ENCODE measurements at regions not wholly inside any gene's neighbourhood (a gene's known extent, or its start where the extent isn't known, plus 50 kb on each side); places are given as distances from the start of the nearest gene placed in this dataset.

GRCh38 chr2:156110890-156111289, 221.6 kb downstream of the NR4A2 start:
- no peaks in the 10 kb centered on the region for H3K9me2 ChIP-seq (ENCODE audit: insufficient read depth)
- DNase-seq (ENCODE audit: low spot score) (peak; percentile 70), ATAC-seq (peak; percentile 91)
- no peak overlapping the region for H3K4me2 ChIP-seq
- no peaks in the 10 kb centered on the region for H3F3A ChIP-seq (replicated peaks; ENCODE audit: low read depth)
- H3K4me3 ChIP-seq, result no peak overlapping the region
- H3K27me3 ChIP-seq (ENCODE audit: insufficient read depth), result no peaks in the 10 kb centered on the region
- no peaks in the 10 kb centered on the region for H3K36me3 ChIP-seq (ENCODE audit: insufficient read depth)
- TF ChIP-seq CTCF (conservative IDR thresholded peaks at IDR 0.05; ENCODE audit: low read depth in 2 of 2), result peak; percentile 59 to 68
- no peak for TF ChIP-seq REST (IDR thresholded peaks at IDR 0.05; ENCODE audit: unreplicated experiment)
- H3K79me2 ChIP-seq (replicated peaks; ENCODE audit: insufficient read depth), result no peaks in the 10 kb centered on the region
- no peaks in the 10 kb centered on the region for H4K20me1 ChIP-seq (replicated peaks; ENCODE audit: insufficient read depth)
- Mint-ChIP-seq H3K27me3 (ENCODE audit: insufficient read depth, low read depth, poor library complexity) (no peaks in the 10 kb centered on the region), H3K27ac (no peak overlapping the region), H3K4me3 (no peak overlapping the region), H3K36me3 (ENCODE audit: low read depth) (no peaks in the 10 kb centered on the region), H3K9me3 (no peaks in the 10 kb centered on the region), H3K4me1 (no peaks in the 10 kb centered on the region)
- H2AFZ ChIP-seq, result no peak overlapping the region
- H3K27ac ChIP-seq (ENCODE audit: low read depth), result no peak overlapping the region
- no peaks in the 10 kb centered on the region for H3K4me1 ChIP-seq (ENCODE audit: insufficient read depth)

- H3K79me2 ChIP-seq (replicated peaks; ENCODE audit: insufficient read depth), result no peaks in the 10 kb centered on the region
- Mint-ChIP-seq H3K36me3 (ENCODE audit: low read depth) (no peaks in the 10 kb centered on the region), H3K4me3 (no peak overlapping the region), H3K4me1 (peaks cover 19% of the 10 kb centered on the region), H3K27me3 (ENCODE audit: insufficient read depth, low read depth, poor library complexity) (no peaks in the 10 kb centered on the region), H3K27ac (no peak overlapping the region), H3K9me3 (no peaks in the 10 kb centered on the region)
- H3K27ac ChIP-seq (ENCODE audit: low read depth), result no peak overlapping the region
- no peak for TF ChIP-seq NANOG (IDR thresholded peaks at IDR 0.05; ENCODE audit: borderline replicate concordance)
- no peak for TF ChIP-seq ZNF114 (CRISPR knock-in tag; IDR thresholded peaks at IDR 0.05)
- no peak for TF ChIP-seq REST (IDR thresholded peaks at IDR 0.05; ENCODE audit: unreplicated experiment)
- no peak for TF ChIP-seq STAT1 (IDR thresholded peaks at IDR 0.05; ENCODE audit: unreplicated experiment)
- no peaks in the 10 kb centered on the region for H4K20me1 ChIP-seq (replicated peaks; ENCODE audit: insufficient read depth)
- H3K4me3 ChIP-seq, result no peak overlapping the region
- ATAC-seq, result no peak
- H3K9me2 ChIP-seq (ENCODE audit: insufficient read depth), result no peaks in the 10 kb centered on the region
- no peaks in the 10 kb centered on the region for H3K36me3 ChIP-seq (ENCODE audit: insufficient read depth)
- DNase-seq (ENCODE audit: low spot score), result no peak
- H3K4me2 ChIP-seq, result no peak overlapping the region
- no peaks in the 10 kb centered on the region for H3K27me3 ChIP-seq (ENCODE audit: insufficient read depth)
- H3K4me1 ChIP-seq (ENCODE audit: insufficient read depth), result peaks cover 15% of the 10 kb centered on the region
- H3F3A ChIP-seq (replicated peaks; ENCODE audit: low read depth), result no peaks in the 10 kb centered on the region
- H2AFZ ChIP-seq, result no peak overlapping the region
Observed at GRCh38 chr2:156099382-156099781, 233.1 kb downstream of the NR4A2 start.

Measured in GM23338 (cell line).